ENCODE measurements at regions not wholly inside any gene's neighbourhood (a gene's known extent, or its start where the extent isn't known, plus 50 kb on each side); places are given as distances from the start of the nearest gene placed in this dataset.

- Histone ChIP-seq H3K27ac (no peak overlapping the region), H3K4me3 (no peak overlapping the region), H3K36me3 (no peaks in the 10 kb centered on the region), H3K9me3 (no peaks in the 10 kb centered on the region), H3K4me1 (no peaks in the 10 kb centered on the region), H3K27me3 (no peaks in the 10 kb centered on the region)
- TF ChIP-seq CTCF (IDR thresholded peaks at IDR 0.05), result no peak
- no peak for ATAC-seq
- no peak for DNase-seq
- intact Hi-C loops (cut with DNase I), result no loop called here
Measured at GRCh38 chr7:119335405-119335804, 937.6 kb upstream of the KCND2 start.

GRCh38 chr7:119341822-119342221 lies 931.2 kb upstream of the KCND2 start:
- Histone ChIP-seq H3K9me3 (no peaks in the 10 kb centered on the region), H3K4me1 (no peaks in the 10 kb centered on the region), H3K4me3 (no peak overlapping the region), H3K27me3 (no peaks in the 10 kb centered on the region), H3K36me3 (no peaks in the 10 kb centered on the region), H3K27ac (no peak overlapping the region)
- intact Hi-C loops (cut with DNase I), result no loop called here
- ATAC-seq (no peak), DNase-seq (no peak)
- no peak for TF ChIP-seq CTCF (IDR thresholded peaks at IDR 0.05)

- intact Hi-C loops (cut with DNase I), result no loop called here
- DNase-seq, result no peak
- Histone ChIP-seq H3K4me3 (no peak overlapping the region), H3K36me3 (no peaks in the 10 kb centered on the region), H3K4me1 (no peaks in the 10 kb centered on the region), H3K27ac (no peak overlapping the region), H3K27me3 (no peaks in the 10 kb centered on the region), H3K9me3 (no peaks in the 10 kb centered on the region)
- no peak for TF ChIP-seq CTCF (IDR thresholded peaks at IDR 0.05)
- no peak for ATAC-seq
Measured at GRCh38 chr7:119343289-119343688, 929.7 kb upstream of the KCND2 start.

GRCh38 chr7:119344466-119344865 lies 928.5 kb upstream of the KCND2 start:
- Histone ChIP-seq H3K4me3 (no peak overlapping the region), H3K4me1 (no peaks in the 10 kb centered on the region), H3K9me3 (no peaks in the 10 kb centered on the region), H3K36me3 (no peaks in the 10 kb centered on the region), H3K27ac (no peak overlapping the region), H3K27me3 (no peaks in the 10 kb centered on the region)
- no peak for TF ChIP-seq CTCF (IDR thresholded peaks at IDR 0.05)
- no peak for ATAC-seq
- intact Hi-C loops (cut with DNase I), result no loop called here
- DNase-seq, result no peak

GRCh38 chr7:119348491-119348890 lies 924.5 kb upstream of the KCND2 start:
- Histone ChIP-seq H3K36me3 (no peaks in the 10 kb centered on the region), H3K27me3 (no peaks in the 10 kb centered on the region), H3K27ac (no peak overlapping the region), H3K4me3 (no peak overlapping the region), H3K9me3 (no peaks in the 10 kb centered on the region), H3K4me1 (no peaks in the 10 kb centered on the region)
- no peak for ATAC-seq
- DNase-seq, result no peak
- no peak for TF ChIP-seq CTCF (IDR thresholded peaks at IDR 0.05)
- intact Hi-C loops (cut with DNase I), result no loop called here

GRCh38 chr7:119350334-119350733 lies 922.6 kb upstream of the KCND2 start:
- H3K9me3 ChIP-seq, result no peaks in the 10 kb centered on the region
- no peak overlapping the region for H3K4me3 ChIP-seq
- DNase-seq (no peak), ATAC-seq (peak; percentile 14)
- H3K4me1 ChIP-seq, result no peaks in the 10 kb centered on the region
- no peak overlapping the region for H3K27ac ChIP-seq
- no peaks in the 10 kb centered on the region for H3K36me3 ChIP-seq
- intact Hi-C loops (cut with DNase I), result no loop called here
- no peaks in the 10 kb centered on the region for H3K27me3 ChIP-seq
- TF ChIP-seq CTCF (IDR thresholded peaks at IDR 0.05), result no peak
